Spleen (tissue), 11 donors: ENCODE measurements at regions not wholly inside any gene's neighbourhood (a gene's known extent, or its start where the extent isn't known, plus 50 kb on each side); places are given as distances from the start of the nearest gene placed in this dataset.

Experiments used
- DNase-seq: peaks from one replicate; pipeline ENCODE4 v3.0.0-alpha.2; 2020
- H3K27ac ChIP-seq, 8 donors: fragments of 200-600 bp; sonication (generic) in 7 of 8; 1 replicate in 4 of 8; 2 replicates in 4 of 8; pipeline versions ENCODE4 v1.5.0 to v1.8.0; 2016 to 2021; ENCODE audit warnings: inconsistent platforms in 4 of 8, mild to moderate bottlenecking in 4 of 8, moderate library complexity in 1 of 8
- H3K27me3 ChIP-seq, 7 donors: fragments of 200-600 bp; sonication (generic) in 6 of 7; replicated peaks in 1 of 7; 1 replicate in 4 of 7; 2 replicates in 3 of 7; pipeline versions ENCODE4 v1.5.0 to v1.8.0; 2016 to 2021; ENCODE audit warnings: inconsistent platforms in 3 of 7, mild to moderate bottlenecking in 1 of 7
- H3K36me3 ChIP-seq, 6 donors: fragments of 200-600 bp; sonication (generic) in 5 of 6; 1 replicate in 4 of 6; 2 replicates in 2 of 6; pipeline versions ENCODE4 v1.5.0 to v1.8.0; 2016 to 2021; ENCODE audit warnings: inconsistent platforms in 2 of 6
- H3K4me1 ChIP-seq, 6 donors: fragments of 200-600 bp; sonication (generic) in 5 of 6; 1 replicate in 3 of 6; 2 replicates in 3 of 6; pipeline versions ENCODE4 v1.5.0 to v1.8.0; 2016 to 2021; ENCODE audit warnings: inconsistent platforms in 3 of 6
- H3K4me3 ChIP-seq, 8 donors: fragments of 200-600 bp; sonication (generic) in 7 of 8; 1 replicate in 4 of 8; 2 replicates in 4 of 8; pipeline versions ENCODE4 v1.5.0 to v1.8.0; 2016 to 2021; ENCODE audit warnings: inconsistent platforms in 4 of 8, mild to moderate bottlenecking in 4 of 8, moderate library complexity in 2 of 8
- H3K9me3 ChIP-seq, 8 donors: fragments of 200-600 bp; sonication (generic) in 7 of 8; 1 replicate in 4 of 8; 2 replicates in 4 of 8; pipeline versions ENCODE4 v1.5.0 to v1.8.0; 2016 to 2021; ENCODE audit warnings: inconsistent platforms in 4 of 8
- CTCF ChIP-seq, 11 experiments: fragments of 200-600 bp in 7 of 11; fragments of 450-650 bp in 4 of 11; sonication (generic) in 4 of 11; IDR thresholded peaks in 8 of 11; conservative IDR thresholded peaks in 3 of 11; 1 replicate in 7 of 11; 2 replicates in 4 of 11; pipeline versions ENCODE4 v1.4.0 to v1.8.0; 2016 to 2021; ENCODE audit warnings: antibody characterized with exemption in 11 of 11, inconsistent platforms in 4 of 11, mild to moderate bottlenecking in 1 of 11
- POLR2A ChIP-seq, 3 donors: fragments of 450-650 bp; IDR thresholded peaks; one replicate each; pipeline ENCODE4 v1.5.1; 2017; ENCODE audit warnings: antibody characterized with exemption in 3 of 3, mild to moderate bottlenecking in 1 of 3
- POLR2AphosphoS5 ChIP-seq, 3 donors: sonication (generic); formaldehyde crosslinking; IDR thresholded peaks; one replicate each; pipeline ENCODE4 v1.5.1; 2017; ENCODE audit warnings: antibody characterized with exemption in 3 of 3
- WGBS, 5 donors: extraction: QIAGEN DNeasy Blood & Tissue Kit in 3 of 5; methylation state at CpG; one replicate each; pipeline versions ENCODE4 v1.1.5 to v1.1.7; 2013 to 2018; 5-methylcytosine and 5-hydroxymethylcytosine counted together
- intact Hi-C: fragments of 100-400 bp; cut with DNase I; formaldehyde crosslinking; loops from one replicate; pipeline ENCODE4 v1.15.0; 2023; ENCODE audit warnings: low total_unique reads
- donor health status: healthy with polysubstance abuse.
- donor health status: DM: no; HTN: no; CAD: no; lungs with moderate emphysema.
- donor health status: DM: no; HTN: no; CAD: no.
- donor health status: Bipolar disorder and iron deficiency.
- donor health status: healthy.
- donor health status: DM: no; HTN: no; CAD: no.
- donor health status: DM: yes; HTN: yes; CAD: no.

DNA sequence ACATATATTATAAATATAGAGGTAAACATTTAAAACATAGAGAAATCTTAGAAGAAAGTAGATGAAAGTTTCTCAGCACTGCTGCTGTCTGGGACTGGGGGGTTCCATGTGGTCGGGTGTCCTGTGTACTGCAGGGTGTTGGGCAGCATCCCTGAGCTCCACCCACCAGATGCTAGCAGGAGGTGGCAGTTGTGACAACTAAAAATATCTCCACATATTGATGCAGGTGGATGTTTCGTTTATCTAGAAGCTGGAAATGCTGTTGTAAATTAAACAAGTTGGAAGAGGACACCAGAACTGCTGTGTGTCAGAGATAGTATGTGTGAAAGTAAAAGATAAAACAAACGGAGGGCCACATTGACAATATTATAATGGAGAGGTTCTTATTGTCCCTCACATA, 297.1 kb upstream of the USP9Y start:
- H3K27me3 ChIP-seq: no peaks in the 10 kb centered on the region
- no peaks in the 10 kb centered on the region for H3K9me3 ChIP-seq
- no peak overlapping the region for H3K4me3 ChIP-seq
- H3K4me1 ChIP-seq: no peaks in the 10 kb centered on the region
- no peaks in the 10 kb centered on the region for H3K36me3 ChIP-seq
- H3K27ac ChIP-seq: no peak overlapping the region
- DNase-seq: no peak
- no peak for TF ChIP-seq CTCF (IDR thresholded peaks at IDR 0.05 in 8 of 11, conservative IDR thresholded peaks at IDR 0.05 in 3 of 11)
- TF ChIP-seq POLR2AphosphoS5 (IDR thresholded peaks at IDR 0.05): no peak
- TF ChIP-seq POLR2A (IDR thresholded peaks at IDR 0.05): no peak
- 44 to 51% (median 44%) methylated on average over 3 of the region's 3 CpGs; no CpG with 5 or more reads in 2 of the 5 donors for WGBS, 5 donors
- intact Hi-C loops: no loop called here

- no peaks in the 10 kb centered on the region for H3K9me3 ChIP-seq
- intact Hi-C loops: no loop called here
- 60 to 80% (median 67%) methylated on average over 3 of the region's 3 CpGs; no CpG with 5 or more reads in 2 of the 5 donors for WGBS, 5 donors
- no peak overlapping the region for H3K27ac ChIP-seq
- no peaks in the 10 kb centered on the region for H3K4me1 ChIP-seq
- no peaks in the 10 kb centered on the region for H3K36me3 ChIP-seq
- no peak for DNase-seq
- TF ChIP-seq POLR2A (IDR thresholded peaks at IDR 0.05) (no peak), CTCF (IDR thresholded peaks at IDR 0.05 in 8 of 11, conservative IDR thresholded peaks at IDR 0.05 in 3 of 11) (no peak), POLR2AphosphoS5 (IDR thresholded peaks at IDR 0.05) (no peak)
- no peak overlapping the region for H3K4me3 ChIP-seq
- H3K27me3 ChIP-seq: no peaks in the 10 kb centered on the region
Measured at GRCh38 chrY:12408236-12408635, 292.8 kb upstream of the USP9Y start.

DNA sequence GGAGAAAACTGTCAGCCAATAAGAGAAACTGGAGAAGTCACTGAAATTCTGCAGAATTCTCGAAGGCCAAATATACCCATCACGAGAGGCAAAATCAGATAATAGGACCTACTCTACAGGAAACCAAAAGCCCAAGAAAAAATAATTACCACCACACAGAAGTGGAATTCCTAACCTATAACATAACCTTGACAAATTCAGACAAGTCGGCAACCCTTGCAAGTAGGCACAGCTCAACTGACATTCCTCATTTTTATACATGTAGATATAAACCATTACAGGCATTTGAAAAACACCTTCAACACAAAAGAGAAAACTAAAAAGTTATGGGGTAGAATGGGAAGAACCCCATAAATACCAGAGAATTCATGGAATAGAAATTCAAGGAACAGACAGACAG, 290.3 kb upstream of the USP9Y start:
- Histone ChIP-seq H3K9me3 (no peaks in the 10 kb centered on the region), H3K4me3 (no peak overlapping the region), H3K36me3 (no peaks in the 10 kb centered on the region), H3K4me1 (no peaks in the 10 kb centered on the region), H3K27me3 (no peaks in the 10 kb centered on the region), H3K27ac (no peak overlapping the region)
- 84 to 91% (median 89%) methylated on average over 3 of the region's 3 CpGs; no CpG with 5 or more reads in 2 of the 5 donors for WGBS, 5 donors
- TF ChIP-seq POLR2AphosphoS5 (IDR thresholded peaks at IDR 0.05) (no peak), CTCF (IDR thresholded peaks at IDR 0.05 in 8 of 11, conservative IDR thresholded peaks at IDR 0.05 in 3 of 11) (no peak), POLR2A (IDR thresholded peaks at IDR 0.05) (no peak)
- no peak for DNase-seq
- intact Hi-C loops: no loop called here

DNA sequence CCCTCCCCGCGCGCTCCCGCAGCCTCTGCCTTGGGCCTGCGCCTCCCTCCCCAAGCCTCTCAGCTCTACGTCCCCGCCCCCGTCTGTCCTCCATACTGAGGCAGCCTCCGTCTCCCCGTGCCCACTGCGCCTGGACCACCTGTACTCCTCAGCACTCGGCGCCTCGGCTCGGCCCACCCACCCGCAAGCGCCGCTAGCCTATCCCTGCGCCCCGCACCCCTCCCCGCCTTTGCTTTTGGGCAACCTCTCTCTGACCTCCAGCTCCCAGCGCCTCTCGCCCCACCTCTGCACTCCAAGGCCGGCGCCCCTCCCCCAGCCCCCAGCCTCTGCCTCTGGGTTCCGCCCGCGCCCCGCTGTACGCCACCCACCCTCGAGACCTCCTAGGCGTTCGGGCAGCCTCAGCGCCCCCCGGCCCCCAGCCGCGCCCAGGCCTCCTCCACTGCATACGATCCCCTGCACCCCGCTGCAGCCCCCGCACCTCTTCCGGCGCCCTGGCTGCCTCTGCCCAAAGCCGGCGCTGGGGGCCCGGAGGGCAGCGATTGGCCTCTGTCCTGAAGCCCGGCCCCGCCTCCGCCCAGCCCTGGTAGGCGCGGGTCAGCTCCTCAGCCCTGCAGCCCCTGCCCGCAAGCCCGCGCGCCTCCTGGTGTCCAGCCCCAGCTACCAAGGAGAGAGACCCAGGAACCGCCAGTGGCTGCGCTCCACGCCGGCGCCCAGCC, 279.8 kb upstream of the USP9Y start:
- H3K27ac ChIP-seq: no peak overlapping the region
- no peak for DNase-seq
- WGBS, 5 donors: 2 to 5% (median 5%) methylated on average over 22 to 60 of the region's 60 CpGs; no CpG with 5 or more reads in 2 of the 5 donors
- peaks cover 0 to 23% (median 0%) of the 10 kb centered on the region in 7 donors for H3K27me3 ChIP-seq
- H3K4me3 ChIP-seq: peak overlapping the region in 2 of 8 donors; percentile 7 to 12
- no peaks in the 10 kb centered on the region for H3K4me1 ChIP-seq
- intact Hi-C loops: no loop called here
- no peaks in the 10 kb centered on the region for H3K36me3 ChIP-seq
- TF ChIP-seq POLR2A (IDR thresholded peaks at IDR 0.05): no peak
- TF ChIP-seq CTCF (IDR thresholded peaks at IDR 0.05 in 8 of 11, conservative IDR thresholded peaks at IDR 0.05 in 3 of 11): no peak
- no peak for TF ChIP-seq POLR2AphosphoS5 (IDR thresholded peaks at IDR 0.05)
- no peaks in the 10 kb centered on the region for H3K9me3 ChIP-seq
